Psoas muscle (tissue), 7 donors: ENCODE measurements at regions not wholly inside any gene's neighbourhood (a gene's known extent, or its start where the extent isn't known, plus 50 kb on each side); places are given as distances from the start of the nearest gene placed in this dataset.

Source experiments
- ATAC-seq, 4 donors: fragments of 200-7000 bp; cut with Tn5 transposase; one replicate each; pipeline ENCODE4 v1.9.1; 2020; ENCODE audit warnings: moderate library complexity in 3 of 4, mild to moderate bottlenecking in 2 of 4
- DNase-seq, 2 donors: peaks; one replicate each; pipeline ENCODE4 v3.0.0-alpha.2; 2020
- H3K27ac ChIP-seq: fragments of 200-600 bp; one replicate; pipeline ENCODE4 v1.8.0; 2022
- H3K27me3 ChIP-seq, 3 donors: fragments of 200-600 bp in 1 of 3; one replicate each; pipeline versions ENCODE4 v1.6.1 to v1.8.0; 2013 to 2022; ENCODE audit warnings: low read length in 2 of 3, mild to moderate bottlenecking in 2 of 3, moderate library complexity in 1 of 3; ENCODE audit not compliant: insufficient read depth in 3 of 3
- H3K36me3 ChIP-seq, 2 donors: fragments of 200-600 bp in 1 of 2; one replicate each; pipeline versions ENCODE4 v1.6.1 to v1.8.0; 2013 to 2022; ENCODE audit warnings: low read depth in 1 of 2, mild to moderate bottlenecking in 1 of 2, moderate library complexity in 1 of 2; ENCODE audit not compliant: insufficient read depth in 1 of 2
- H3K4me1 ChIP-seq: fragments of 200-600 bp; one replicate; pipeline ENCODE4 v1.8.0; 2022
- H3K4me3 ChIP-seq: fragments of 200-600 bp; one replicate; pipeline ENCODE4 v1.8.0; 2022; ENCODE audit warnings: mild to moderate bottlenecking
- H3K9me3 ChIP-seq: fragments of 200-600 bp; one replicate; pipeline ENCODE4 v1.8.0; 2022
- CTCF ChIP-seq: fragments of 200-600 bp; IDR thresholded peaks from one replicate; pipeline ENCODE4 v1.8.0; 2022; ENCODE audit warnings: antibody characterized with exemption
- WGBS, 3 donors: extraction: QIAGEN DNeasy Blood & Tissue Kit; methylation state at CpG; one replicate each; pipeline versions ENCODE4 v1.1.6 to v1.1.7; 2013; 5-methylcytosine and 5-hydroxymethylcytosine counted together
- intact Hi-C, 2 donors: fragments of 100-400 bp; cut with DNase I; formaldehyde crosslinking; loops; one replicate each; pipeline versions ENCODE4 v1.11.0 to v1.14.2; 2022
- donor health status: healthy with polysubstance abuse.
- donor health status: DM: no; HTN: no; CAD: no; lungs with moderate emphysema.
- donor health status: Bipolar disorder and iron deficiency.
- donor health status: healthy.
- donor health status: DM: yes; HTN: yes; CAD: no.
- donor health status: DM: no; HTN: no; CAD: no.
- donor health status: DM: yes; HTN: yes; CAD: no.

DNA sequence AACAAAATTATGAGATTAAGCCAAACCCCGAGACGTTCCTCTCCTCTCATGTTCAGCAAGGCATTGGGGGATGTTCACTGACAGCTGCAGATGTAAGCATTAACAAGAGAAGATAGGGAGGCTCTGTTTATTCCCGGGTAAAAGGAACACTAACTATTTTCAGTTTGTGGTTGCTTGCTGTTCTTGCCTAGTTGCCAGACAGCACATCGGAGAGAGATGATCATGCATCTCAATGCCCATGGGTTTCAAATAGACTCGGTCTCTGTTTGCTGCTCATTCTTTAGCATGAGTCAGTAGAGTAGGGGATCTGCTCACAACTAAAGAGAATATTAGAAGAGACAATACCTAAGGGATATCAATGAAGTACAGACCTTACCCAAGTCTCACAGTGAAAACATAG is 78.3 kb downstream of the TMEM100 start:
- peaks cover 0 to 3% (median 0%) of the 10 kb centered on the region in 3 donors for H3K27me3 ChIP-seq
- H3K4me3 ChIP-seq: no peak overlapping the region
- no peak overlapping the region for H3K27ac ChIP-seq
- ATAC-seq (no peak), DNase-seq (no peak)
- intact Hi-C loops: loop anchor here in 1 of 2 donors (5.0 kb wide), 1 partner anchor 117 kb away; no protein-coding TSS in a partner anchor
- no peaks in the 10 kb centered on the region for H3K36me3 ChIP-seq
- no peak for TF ChIP-seq CTCF
- WGBS, 3 donors: 63 to 80% (median 70%) methylated on average over 5 of the region's 5 CpGs
- no peaks in the 10 kb centered on the region for H3K9me3 ChIP-seq
- peaks cover 7% of the 10 kb centered on the region for H3K4me1 ChIP-seq

- Histone ChIP-seq H3K27me3 (peaks cover 0 to under 1% (median 0%) of the 10 kb centered on the region in 3 donors), H3K36me3 (no peaks in the 10 kb centered on the region), H3K9me3 (no peaks in the 10 kb centered on the region), H3K27ac (no peak overlapping the region), H3K4me1 (peaks cover 7% of the 10 kb centered on the region), H3K4me3 (no peak overlapping the region)
- DNase-seq (no peak), ATAC-seq (no peak)
- no peak for TF ChIP-seq CTCF
- 68 to 78% (median 75%) methylated on average over 1 of the region's 1 CpG for WGBS, 3 donors
- intact Hi-C loops: loop anchor here in 1 of 2 donors (5.0 kb wide), 1 partner anchor 115 kb away; no protein-coding TSS in a partner anchor
These were observed 79.9 kb downstream of the TMEM100 start for GRCh38 chr17:55642741-55643140.

GRCh38 chr17:55641676-55642081 is 81.0 kb downstream of the TMEM100 start:
- Histone ChIP-seq H3K36me3 (no peaks in the 10 kb centered on the region), H3K4me1 (peaks cover 7% of the 10 kb centered on the region), H3K4me3 (no peak overlapping the region), H3K27me3 (no peaks in the 10 kb centered on the region), H3K9me3 (no peaks in the 10 kb centered on the region), H3K27ac (no peak overlapping the region)
- peak in 2 of 4 donors; percentile 44 to 51 for ATAC-seq
- peak; percentile 60 to 72 for DNase-seq
- 19 to 22% (median 20%) methylated on average over 3 of the region's 3 CpGs for WGBS, 3 donors
- peak; percentile 54 for TF ChIP-seq CTCF
- intact Hi-C loops: loop anchor here (2.0 to 5.0 kb wide), 2 partner anchors 114 to 115 kb away; no protein-coding TSS in a partner anchor

- 63 to 68% (median 66%) methylated on average over 4 of the region's 4 CpGs for WGBS, 3 donors
- Histone ChIP-seq H3K9me3 (no peaks in the 10 kb centered on the region), H3K27me3 (no peaks in the 10 kb centered on the region), H3K27ac (no peak overlapping the region), H3K36me3 (no peaks in the 10 kb centered on the region), H3K4me1 (peaks cover 7% of the 10 kb centered on the region), H3K4me3 (no peak overlapping the region)
- intact Hi-C loops: no loop called here
- no peak for TF ChIP-seq CTCF
- ATAC-seq (no peak), DNase-seq (no peak)
These were observed 83.6 kb downstream of the TMEM100 start for GRCh38 chr17:55639096-55639495.
